ENCODE measurements at regions not wholly inside any gene's neighbourhood (a gene's known extent, or its start where the extent isn't known, plus 50 kb on each side); places are given as distances from the start of the nearest gene placed in this dataset.

DNA sequence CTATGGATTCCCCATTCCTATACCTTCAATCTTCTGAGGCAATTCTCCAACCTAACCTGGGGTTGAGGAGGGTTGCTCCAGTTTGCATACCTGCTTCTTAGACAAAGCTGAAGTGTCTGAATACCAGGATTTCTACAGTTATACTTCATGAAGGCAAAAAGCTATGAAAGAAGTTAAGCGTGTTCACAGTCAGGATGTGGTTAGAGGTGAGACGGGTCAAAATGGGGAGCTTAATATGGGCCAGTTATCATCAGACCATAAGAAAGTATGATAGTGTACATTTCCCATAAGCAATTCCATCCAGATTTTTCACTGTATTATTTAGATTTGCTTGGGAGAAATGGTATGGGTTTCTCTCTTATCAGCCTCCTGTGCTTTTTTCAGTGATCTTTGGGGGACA is 156.9 kb upstream of the FER start:
- H3K27ac ChIP-seq = no peak overlapping the region
- no peaks in the 10 kb centered on the region for H3K9me3 ChIP-seq
- H3K4me1 ChIP-seq = no peaks in the 10 kb centered on the region
- intact Hi-C loops (cut with DNase I) = no loop called here
- H3K27me3 ChIP-seq = no peaks in the 10 kb centered on the region
- no peak for DNase-seq (ENCODE audit: extremely low spot score in 2 of 2)
- TF ChIP-seq POLR2AphosphoS5 (IDR thresholded peaks at IDR 0.05; ENCODE audit: insufficient read depth in 1 of 2, low read depth in 1 of 2) = no peak
- no peak for TF ChIP-seq POLR2A (IDR thresholded peaks at IDR 0.05)
- H3K4me3 ChIP-seq = no peak overlapping the region
- no peaks in the 10 kb centered on the region for H3K36me3 ChIP-seq

DNA sequence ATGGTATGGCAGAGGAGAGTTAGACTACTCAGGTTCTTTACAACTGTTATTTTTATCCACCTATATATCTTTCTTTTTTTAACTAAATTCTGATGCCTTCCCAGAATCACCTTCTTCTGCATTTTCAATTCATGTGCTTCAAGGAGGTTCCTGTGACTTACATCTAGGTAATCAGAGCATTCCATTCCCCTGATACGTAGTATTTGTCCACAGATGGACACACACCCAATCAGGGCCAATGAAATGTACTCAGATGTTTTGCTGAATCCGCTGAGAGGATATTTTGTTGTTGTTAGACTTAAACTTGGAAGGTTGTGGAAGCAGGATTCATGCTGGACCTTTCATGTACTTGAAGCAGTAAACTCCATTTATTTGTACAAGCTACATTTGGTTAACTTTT is 159.4 kb upstream of the FER start:
- no peaks in the 10 kb centered on the region for H3K36me3 ChIP-seq
- DNase-seq (ENCODE audit: extremely low spot score in 2 of 2) = no peak
- H3K27me3 ChIP-seq = no peaks in the 10 kb centered on the region
- H3K27ac ChIP-seq = no peak overlapping the region
- no peaks in the 10 kb centered on the region for H3K9me3 ChIP-seq
- H3K4me1 ChIP-seq = no peaks in the 10 kb centered on the region
- TF ChIP-seq, protein P1, sequence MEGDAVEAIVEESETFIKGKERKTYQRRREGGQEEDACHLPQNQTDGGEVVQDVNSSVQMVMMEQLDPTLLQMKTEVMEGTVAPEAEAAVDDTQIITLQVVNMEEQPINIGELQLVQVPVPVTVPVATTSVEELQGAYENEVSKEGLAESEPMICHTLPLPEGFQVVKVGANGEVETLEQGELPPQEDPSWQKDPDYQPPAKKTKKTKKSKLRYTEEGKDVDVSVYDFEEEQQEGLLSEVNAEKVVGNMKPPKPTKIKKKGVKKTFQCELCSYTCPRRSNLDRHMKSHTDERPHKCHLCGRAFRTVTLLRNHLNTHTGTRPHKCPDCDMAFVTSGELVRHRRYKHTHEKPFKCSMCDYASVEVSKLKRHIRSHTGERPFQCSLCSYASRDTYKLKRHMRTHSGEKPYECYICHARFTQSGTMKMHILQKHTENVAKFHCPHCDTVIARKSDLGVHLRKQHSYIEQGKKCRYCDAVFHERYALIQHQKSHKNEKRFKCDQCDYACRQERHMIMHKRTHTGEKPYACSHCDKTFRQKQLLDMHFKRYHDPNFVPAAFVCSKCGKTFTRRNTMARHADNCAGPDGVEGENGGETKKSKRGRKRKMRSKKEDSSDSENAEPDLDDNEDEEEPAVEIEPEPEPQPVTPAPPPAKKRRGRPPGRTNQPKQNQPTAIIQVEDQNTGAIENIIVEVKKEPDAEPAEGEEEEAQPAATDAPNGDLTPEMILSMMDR (IDR thresholded peaks at IDR 0.05) = no peak
- no peak for TF ChIP-seq POLR2AphosphoS5 (IDR thresholded peaks at IDR 0.05; ENCODE audit: insufficient read depth in 1 of 2, low read depth in 1 of 2)
- TF ChIP-seq POLR2A (IDR thresholded peaks at IDR 0.05) = no peak
- no peak overlapping the region for H3K4me3 ChIP-seq
- intact Hi-C loops (cut with DNase I) = no loop called here

DNA sequence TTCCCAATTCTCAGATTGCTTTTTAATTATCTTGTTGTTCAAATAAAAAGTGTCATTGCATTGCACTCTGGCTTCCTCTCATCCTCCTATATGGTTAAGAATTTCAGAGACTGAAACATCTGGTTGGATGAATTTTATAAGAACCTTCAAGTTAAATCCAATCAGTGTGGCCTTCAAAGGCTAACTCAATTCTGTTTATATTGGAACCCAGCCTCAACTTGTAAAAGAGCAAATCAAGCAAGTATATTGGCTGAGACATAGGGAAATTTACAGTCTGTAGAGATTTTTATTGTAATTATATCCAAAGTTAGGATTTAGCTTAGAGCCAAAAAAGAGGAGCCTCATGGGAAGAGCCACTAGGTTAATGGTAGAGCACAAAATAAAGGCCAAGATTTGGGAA is 159.9 kb upstream of the FER start:
- Histone ChIP-seq H3K9me3 (no peaks in the 10 kb centered on the region), H3K4me1 (no peaks in the 10 kb centered on the region), H3K27me3 (no peaks in the 10 kb centered on the region), H3K36me3 (no peaks in the 10 kb centered on the region), H3K27ac (no peak overlapping the region), H3K4me3 (no peak overlapping the region)
- no peak for TF ChIP-seq POLR2A (IDR thresholded peaks at IDR 0.05)
- TF ChIP-seq, protein P1 (IDR thresholded peaks at IDR 0.05) = no peak
- TF ChIP-seq POLR2AphosphoS5 (IDR thresholded peaks at IDR 0.05; ENCODE audit: insufficient read depth in 1 of 2, low read depth in 1 of 2) = no peak
- no peak for DNase-seq (ENCODE audit: extremely low spot score in 2 of 2)
- intact Hi-C loops (cut with DNase I) = no loop called here

DNA sequence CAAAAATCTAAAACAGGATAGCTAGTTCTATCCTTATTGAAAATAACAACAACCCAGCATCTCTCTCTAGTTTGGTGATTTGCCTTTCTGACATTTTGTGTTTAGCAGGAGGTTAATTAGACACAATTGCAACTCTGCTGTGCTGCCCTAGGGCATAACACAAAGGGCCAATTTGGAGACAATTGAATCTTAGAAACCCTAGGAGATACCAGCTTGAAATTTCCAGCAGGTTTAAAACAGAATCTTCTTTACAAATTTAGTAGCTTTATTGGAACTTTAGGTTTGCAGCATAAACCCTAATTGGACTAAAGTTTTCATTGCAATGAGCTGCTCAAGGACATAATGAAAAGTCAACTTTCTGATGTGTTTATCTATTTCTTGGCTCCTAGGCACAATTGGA is 166.7 kb upstream of the FER start:
- Histone ChIP-seq H3K27me3 (no peaks in the 10 kb centered on the region), H3K9me3 (no peaks in the 10 kb centered on the region), H3K4me3 (no peak overlapping the region), H3K36me3 (no peaks in the 10 kb centered on the region), H3K4me1 (no peaks in the 10 kb centered on the region), H3K27ac (no peak overlapping the region)
- no peak for DNase-seq (ENCODE audit: extremely low spot score in 2 of 2)
- no peak for TF ChIP-seq POLR2A (IDR thresholded peaks at IDR 0.05)
- TF ChIP-seq, protein P1 (IDR thresholded peaks at IDR 0.05) = no peak
- TF ChIP-seq POLR2AphosphoS5 (IDR thresholded peaks at IDR 0.05; ENCODE audit: insufficient read depth in 1 of 2, low read depth in 1 of 2) = no peak
- intact Hi-C loops (cut with DNase I) = no loop called here

DNA sequence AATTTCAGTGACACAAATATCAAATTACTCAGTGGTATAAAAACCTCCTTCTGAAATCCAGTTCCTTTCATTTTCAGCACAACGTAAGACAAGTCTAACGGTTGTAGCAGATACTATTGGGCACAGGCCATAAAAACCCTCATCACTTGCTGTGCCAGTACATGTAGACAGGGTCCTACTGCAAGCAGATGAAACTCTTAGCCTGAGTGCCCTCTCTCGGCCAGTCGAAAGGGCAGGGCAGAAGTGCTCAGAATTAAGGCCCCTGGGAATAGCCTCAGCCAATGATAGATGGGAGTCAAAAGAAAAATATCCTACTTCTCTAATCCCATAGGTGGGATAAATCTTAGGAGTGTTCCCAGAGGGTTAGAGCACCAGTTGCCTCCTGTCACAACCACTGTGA is 168.5 kb upstream of the FER start:
- intact Hi-C loops (cut with DNase I) = no loop called here
- TF ChIP-seq, protein P1 (IDR thresholded peaks at IDR 0.05) = no peak
- TF ChIP-seq POLR2A (IDR thresholded peaks at IDR 0.05) (no peak), POLR2AphosphoS5 (IDR thresholded peaks at IDR 0.05; ENCODE audit: insufficient read depth in 1 of 2, low read depth in 1 of 2) (no peak)

DNA sequence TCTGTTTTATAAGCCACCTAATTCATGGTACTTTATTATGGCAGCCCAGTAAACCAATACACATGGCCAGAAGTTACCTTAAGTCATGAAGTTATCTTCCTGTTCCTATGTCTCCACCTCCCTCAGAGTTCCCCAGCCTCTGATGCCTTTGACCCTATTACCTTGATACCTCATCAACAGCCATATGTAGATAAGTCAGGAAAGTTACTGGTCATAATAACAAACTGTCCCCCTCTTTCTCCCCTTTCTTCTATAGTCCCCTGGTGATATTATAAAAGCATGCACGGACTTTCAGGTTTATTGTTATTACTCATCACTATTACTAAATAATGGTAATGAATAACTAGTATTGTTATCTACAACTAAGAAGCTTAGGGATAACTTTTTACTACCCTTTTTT is 168.9 kb upstream of the FER start:
- DNase-seq (ENCODE audit: extremely low spot score in 2 of 2) = no peak
- no peak overlapping the region for H3K27ac ChIP-seq
- H3K9me3 ChIP-seq = no peaks in the 10 kb centered on the region
- TF ChIP-seq POLR2AphosphoS5 (IDR thresholded peaks at IDR 0.05; ENCODE audit: insufficient read depth in 1 of 2, low read depth in 1 of 2) (no peak), POLR2A (IDR thresholded peaks at IDR 0.05) (no peak)
- TF ChIP-seq, protein P1 (IDR thresholded peaks at IDR 0.05) = no peak
- H3K36me3 ChIP-seq = no peaks in the 10 kb centered on the region
- H3K27me3 ChIP-seq = no peaks in the 10 kb centered on the region
- H3K4me1 ChIP-seq = no peaks in the 10 kb centered on the region
- no peak overlapping the region for H3K4me3 ChIP-seq
- intact Hi-C loops (cut with DNase I) = no loop called here

More for the DNA sequence above, 168.5 kb upstream of the FER start:
- H3K9me3 ChIP-seq = no peaks in the 10 kb centered on the region
- no peak overlapping the region for H3K27ac ChIP-seq
- no peaks in the 10 kb centered on the region for H3K4me1 ChIP-seq
- no peaks in the 10 kb centered on the region for H3K27me3 ChIP-seq
- no peaks in the 10 kb centered on the region for H3K36me3 ChIP-seq
- H3K4me3 ChIP-seq = no peak overlapping the region
- DNase-seq (ENCODE audit: extremely low spot score in 2 of 2) = no peak

Measured in vagina (tissue), 2 donors.